Medulla oblongata (tissue), 1 donor: ENCODE measurements at regions not wholly inside any gene's neighbourhood (a gene's known extent, or its start where the extent isn't known, plus 50 kb on each side); places are given as distances from the start of the nearest gene placed in this dataset.

Experiments
- DNase-seq: peaks from one replicate; pipeline ENCODE4 v3.0.0-alpha.2; 2015; ENCODE audit errors: extremely low spot score

DNA sequence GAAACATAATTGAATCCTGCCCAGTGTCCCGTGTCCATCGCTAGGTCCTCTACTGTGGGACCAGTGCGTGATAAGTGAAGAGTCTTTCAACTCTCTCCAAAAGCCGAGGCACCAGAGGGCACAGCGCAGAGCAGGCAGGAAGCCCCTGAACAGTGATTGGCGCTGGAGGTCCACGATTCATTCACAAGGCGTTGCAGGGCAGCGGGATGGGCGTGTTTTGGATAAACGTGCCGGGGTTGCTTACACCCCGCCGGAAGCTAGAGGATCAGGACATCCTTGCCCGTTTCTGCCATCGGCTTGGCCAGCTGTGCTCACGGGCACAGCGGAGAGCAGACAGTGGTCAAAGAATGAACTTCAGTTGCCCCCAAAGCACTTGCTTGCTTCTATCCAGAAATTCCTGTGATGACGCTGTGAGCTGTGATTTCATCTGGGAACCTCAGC, 86.0 kb upstream of the PFKP start:
- DNase-seq = no peak

DNA sequence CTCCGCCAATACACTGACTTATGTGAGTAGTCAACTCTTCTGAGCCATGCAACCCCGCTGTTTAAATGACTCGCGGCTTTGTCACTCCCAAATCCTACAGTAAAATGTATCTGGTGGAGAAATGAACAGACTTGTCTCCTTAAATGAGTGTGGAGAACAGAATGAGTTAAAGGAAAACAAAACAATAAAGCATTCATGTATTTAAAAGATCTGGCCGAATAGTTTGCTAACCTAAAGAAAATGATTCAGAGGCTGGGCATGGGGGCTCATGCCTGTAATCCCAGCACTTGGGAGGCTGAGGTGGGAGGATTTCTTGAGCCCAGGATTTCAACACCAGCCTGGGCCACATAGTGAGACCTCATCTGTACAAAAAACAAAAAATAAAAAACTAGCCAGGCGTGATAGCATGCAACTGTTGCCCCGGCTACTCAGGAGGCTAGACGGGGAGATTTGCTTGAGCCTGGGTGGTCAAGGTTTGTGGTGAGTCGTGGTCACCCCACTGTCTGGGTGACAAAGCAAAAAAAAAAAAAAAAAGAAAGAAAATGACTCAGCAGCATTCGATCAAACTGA, 86.5 kb upstream of the PFKP start:
- DNase-seq = no peak

DNA sequence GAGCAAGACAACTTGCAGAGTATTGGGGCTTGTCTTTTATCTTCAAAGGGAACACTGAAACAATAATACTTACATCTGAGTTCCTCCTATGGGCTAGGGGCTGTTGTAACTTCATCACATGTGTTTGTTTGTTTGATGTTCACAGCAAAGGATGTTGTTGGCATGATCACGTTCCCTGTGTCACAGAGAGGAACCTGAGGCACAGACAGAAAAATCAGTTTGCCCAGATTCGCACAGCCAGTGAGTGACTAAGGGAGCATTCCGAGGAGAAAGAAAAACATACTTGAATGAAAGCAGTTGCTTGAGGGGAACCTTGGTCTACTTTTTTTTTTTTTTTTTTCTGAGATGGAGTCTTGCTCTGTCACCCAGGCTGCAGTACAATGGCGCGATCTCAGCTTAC, 87.2 kb upstream of the PFKP start:
- DNase-seq = peak; percentile 42

DNA sequence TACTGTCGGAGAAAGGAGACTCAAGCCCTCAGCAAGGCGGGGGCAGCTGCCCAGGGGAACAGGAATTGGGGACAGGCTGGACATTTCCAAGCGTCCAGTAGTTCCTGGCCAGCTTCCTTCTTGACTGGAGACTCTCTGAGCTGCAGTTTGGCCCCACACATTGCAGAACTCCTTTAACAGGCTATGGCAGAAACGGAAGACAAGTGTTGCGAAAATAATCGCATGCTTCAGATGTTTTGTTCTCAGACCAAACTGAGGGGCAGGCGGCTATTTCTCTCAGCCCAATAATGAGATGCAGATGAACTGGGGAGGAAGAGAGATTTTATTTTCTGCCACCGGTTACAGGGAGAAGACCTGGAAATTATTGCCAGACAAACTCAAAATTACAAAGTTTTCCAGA, 88.0 kb upstream of the PFKP start:
- DNase-seq = peak; percentile 82

DNA sequence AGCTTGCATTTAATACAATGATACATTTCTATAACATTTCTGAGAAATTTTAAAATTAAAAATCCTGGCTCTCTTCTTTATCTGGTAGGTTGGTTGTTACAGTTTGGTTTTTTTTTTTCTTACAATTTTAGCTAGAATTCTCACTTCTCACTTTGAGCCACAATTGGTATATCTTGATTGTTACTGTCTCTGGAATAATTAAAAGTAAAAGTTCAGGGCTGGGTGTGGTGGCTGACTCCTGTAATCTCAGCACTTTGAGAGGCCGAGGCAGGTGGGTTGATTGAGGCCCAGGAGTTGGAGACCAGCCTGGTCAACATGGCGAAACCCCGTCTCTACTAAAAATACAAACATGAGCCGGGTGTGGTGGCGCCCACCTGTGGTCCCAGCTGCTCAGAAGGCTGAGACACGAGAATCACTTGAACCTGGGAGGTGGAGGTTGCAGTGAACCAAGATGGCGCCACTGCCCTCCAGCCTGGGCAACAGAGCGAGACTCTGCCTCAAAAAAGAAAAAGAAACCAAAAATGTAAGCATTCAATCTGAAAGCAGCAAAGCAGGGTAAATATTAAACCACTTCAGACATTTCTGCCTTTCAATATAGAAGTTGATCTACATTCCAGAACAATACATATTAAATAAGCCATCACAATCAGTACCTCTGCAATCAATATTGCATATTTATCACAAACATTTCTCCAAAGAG, 88.6 kb upstream of the PFKP start:
- DNase-seq = no peak

DNA sequence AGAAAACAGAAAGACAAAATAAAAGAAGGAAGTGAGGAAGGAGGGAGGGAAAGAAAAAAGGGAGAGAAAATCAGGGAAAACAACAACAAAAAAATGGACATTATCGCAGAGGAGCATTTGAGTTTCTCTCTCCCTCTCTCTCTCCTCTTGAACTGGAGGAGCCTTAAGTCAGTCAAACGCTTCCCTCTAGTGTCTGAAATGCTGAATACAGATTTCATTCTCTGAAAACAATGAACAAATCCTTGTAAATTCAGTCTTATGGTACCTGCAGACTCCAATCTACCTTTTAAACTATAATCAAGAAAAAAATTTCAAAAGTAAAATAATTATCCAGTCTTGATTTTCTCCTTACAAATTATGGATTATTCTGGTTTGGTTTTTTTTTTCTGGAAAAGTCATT, 89.2 kb upstream of the PFKP start:
- DNase-seq = peak; percentile 78

DNA sequence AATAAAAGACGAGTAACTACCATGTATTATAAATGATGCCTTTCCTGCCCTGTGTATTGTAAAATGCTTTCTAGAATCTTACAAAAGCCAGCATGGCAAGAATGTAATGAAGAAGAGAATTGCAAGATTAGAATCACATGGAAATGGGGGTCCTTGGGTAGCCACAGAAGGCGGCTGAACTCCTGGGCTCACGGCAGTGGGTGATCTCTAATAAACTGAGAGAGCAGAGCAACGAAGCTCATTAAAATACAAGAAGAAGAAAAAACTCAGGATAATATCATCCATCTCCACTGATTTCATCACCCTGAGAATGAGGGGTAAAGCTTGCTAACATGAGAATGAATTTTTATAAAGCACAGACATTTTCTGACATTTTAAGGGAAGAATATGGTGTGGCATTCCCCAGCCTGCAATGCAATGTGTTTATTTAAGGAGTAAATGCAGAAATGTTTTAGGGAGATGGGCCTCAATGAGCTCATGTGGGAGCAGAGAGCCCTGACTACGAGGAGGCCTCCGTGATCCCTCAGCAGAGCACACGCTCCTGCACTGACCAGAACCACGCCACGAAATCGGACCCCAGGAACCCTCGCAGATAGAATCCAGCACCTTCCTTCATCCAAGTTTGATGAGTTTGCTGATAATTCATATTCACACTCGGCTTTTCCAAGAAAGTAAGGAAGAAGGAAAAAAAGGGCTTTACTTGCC, 92.7 kb upstream of the PFKP start:
- no peak for DNase-seq

DNA sequence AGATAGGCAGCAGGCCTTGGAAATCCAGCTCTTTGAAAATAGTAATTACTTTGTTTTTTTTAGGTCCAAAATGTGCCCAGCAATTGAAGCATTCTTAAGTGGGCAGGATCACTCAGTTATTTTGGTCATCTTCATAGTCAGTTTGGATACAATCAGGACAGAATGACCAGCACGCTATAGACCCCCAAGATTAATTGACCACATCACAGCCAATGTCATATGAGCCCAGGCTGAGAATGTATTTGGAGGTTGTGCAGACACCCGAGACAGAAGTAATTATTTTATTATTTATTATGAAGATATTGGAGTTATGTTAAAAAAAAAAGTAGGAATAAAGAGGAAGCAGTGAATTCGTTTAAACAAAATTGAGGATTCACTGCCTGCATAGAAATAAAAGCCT, 93.3 kb upstream of the PFKP start:
- DNase-seq = no peak

DNA sequence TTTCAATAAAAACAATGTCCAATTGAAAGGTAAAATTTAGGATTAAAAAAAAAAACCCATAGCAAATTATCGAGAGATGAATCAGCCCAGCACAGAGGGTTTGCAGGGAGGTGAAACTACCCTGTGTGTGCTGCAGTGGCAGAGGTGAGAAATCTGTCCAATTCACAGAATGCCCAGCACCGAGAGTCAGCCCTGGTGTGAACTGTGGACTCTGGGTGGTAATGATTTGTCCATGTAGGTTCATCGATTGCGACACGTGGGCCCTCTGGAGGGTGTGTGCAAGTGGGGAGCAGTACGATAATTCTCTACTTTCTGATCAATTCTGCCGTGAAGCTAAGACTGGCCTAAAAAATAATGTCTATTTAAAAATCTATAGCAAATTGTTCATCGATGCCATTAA, 94.5 kb upstream of the PFKP start:
- DNase-seq = no peak

DNA sequence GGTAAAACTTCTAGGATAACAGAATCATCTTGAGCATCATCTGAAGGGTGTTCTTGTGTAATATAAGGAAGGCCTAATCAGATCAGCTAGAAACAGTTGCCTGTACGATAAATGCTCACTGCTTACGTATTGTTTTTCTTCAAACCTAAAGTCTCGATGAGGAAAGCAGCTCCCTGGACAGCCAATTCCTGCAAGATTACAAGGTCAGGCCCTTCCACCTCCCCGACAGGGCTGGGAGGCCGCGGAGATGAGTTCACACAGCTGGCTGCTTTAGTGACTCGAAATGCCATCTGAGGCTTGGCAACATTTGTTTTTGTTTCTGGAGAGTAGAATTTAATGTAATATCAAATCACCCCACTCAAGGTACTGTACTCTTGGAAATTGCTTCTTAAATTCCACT, 95.1 kb upstream of the PFKP start:
- DNase-seq = no peak

DNA sequence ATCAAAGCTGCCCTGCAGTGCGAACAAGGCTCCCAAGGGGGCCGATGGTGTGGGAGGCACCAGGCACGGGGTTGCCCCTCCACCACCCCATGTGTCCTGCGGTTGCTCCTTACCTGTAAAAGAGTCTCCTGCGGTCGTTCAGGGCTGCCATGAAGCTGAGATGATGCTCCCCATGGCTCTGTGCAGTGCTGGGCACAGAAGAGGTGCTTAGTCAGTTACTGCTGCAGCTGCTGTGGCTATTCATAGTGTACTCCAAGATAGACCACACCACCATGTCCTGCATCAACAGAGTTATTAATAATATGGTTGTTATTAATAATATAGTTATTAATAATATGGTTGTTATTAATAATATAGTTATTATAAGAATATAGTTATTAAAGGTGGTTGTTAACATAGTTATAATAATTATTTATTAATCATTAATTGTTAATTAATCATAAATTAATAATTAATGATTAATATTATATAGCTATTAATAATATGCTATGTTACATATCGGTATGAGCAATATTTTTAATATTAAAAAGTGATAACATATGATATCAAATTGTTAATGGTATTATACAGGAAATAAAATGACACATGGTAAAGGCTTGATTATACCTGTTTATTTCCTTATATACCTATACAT, 97.0 kb upstream of the PFKP start:
- no peak for DNase-seq

DNA sequence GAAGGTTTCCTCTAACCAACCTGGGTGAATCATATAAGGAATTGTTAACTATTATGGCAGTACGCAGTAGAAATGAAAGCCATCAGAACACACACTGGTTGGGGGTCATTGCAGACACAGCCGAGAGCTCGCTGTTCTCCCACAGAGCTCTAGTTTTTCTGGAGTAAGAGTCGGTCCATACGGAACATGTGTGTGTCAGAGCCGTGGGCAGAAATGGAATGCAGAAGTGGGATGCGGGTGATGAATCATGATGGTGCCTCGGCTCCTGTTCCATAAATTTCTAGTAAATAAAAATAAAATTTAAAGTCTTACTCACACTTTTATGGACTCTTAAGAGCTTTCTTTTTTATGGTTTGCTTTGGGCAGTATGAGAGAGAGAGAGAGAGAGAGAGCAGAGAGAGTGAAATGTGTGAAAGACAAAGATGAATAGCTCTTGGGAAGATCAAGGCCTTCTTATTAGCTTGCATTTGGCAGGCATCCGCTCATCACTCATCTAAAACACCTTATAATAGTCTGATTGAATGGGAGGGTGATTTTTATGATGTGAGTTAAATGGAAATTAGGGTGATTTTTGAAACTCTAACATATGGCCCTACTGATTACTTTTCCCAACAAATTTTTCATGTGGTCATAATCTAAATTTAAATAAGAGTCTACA, 98.8 kb upstream of the PFKP start:
- no peak for DNase-seq

DNA sequence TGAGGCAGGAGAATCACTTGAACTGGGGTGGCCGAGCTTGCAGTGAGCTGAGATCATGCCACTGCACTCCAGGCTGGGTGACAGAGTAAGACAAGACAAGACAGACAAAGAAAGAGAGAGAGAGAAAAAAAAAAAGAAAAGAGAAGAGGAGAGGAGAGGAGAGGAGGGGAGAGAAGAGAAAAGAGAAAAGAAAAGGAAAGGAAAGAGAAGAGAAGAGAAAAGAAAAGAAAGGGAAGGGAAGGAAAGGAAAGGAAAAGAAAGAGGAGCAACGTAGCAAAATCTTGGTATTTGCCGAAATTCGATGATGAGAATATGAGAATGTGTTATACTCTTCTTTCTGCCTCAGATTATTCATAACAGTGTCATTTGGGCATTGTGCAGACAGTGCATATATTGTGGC, 101.2 kb upstream of the PFKP start:
- no peak for DNase-seq

DNA sequence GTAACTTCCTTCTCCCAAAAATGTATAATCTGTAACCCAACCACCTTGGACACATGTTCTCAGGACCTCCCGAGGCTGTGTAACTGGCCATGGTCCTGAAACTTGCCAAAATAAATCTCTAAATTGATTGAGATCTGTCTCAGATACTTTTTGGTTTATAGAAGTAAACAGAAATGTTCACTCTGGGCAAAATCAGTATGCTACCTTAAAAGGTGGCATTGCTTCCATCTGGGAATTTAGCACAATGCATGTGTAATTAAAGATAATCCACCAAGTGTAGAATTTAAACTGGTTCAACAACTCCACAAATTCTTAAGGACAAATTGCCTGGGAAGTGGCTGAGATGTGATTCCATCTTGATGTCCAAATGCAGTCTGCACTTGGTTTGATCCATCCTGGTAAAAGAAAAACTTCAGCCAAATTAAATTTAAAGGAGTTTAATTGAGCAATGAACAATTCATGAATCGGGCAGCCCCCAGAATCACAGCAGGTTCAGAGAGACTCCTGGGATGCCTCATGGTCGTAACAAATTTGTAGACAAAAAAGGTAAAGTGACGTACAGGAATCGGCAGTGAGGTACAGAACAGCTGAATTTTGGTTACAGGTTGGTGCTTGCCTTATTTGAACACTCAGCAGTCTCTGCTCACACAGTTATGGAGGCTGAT, 102.6 kb upstream of the PFKP start:
- DNase-seq = no peak

DNA sequence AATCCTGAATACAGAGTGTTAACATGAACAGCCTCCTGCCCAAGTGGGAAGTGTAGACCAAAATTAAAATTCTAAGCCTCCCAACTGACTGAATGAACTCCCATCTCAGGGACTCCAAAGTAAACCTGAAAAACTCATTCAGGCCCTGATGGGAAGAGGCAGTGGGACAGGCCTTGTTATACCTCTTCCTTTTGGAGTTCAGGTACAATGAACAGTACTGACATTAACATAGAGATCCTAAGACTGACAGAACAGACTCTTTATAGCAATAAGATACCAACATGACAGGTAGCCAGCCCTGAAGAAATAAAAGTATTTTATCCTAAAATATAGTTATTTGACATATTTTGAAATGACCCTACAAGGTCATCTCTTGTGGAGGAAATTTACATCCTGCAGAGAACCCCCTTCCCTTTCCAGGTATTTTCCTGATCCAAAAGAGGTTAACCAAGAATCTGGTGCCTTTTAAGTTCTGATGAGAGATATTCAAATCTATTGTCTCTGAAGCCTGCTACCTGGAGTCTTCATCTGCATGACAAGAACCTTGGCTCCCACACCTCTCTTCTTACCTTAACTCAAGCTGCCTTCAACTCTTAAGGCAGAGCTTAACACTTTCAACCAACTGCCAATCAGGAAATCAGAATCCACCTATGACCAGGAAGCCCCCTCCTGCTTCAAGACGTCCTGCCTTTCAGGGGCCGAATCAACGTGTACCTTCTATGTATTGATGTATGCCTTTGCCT, 103.3 kb upstream of the PFKP start:
- DNase-seq = no peak

DNA sequence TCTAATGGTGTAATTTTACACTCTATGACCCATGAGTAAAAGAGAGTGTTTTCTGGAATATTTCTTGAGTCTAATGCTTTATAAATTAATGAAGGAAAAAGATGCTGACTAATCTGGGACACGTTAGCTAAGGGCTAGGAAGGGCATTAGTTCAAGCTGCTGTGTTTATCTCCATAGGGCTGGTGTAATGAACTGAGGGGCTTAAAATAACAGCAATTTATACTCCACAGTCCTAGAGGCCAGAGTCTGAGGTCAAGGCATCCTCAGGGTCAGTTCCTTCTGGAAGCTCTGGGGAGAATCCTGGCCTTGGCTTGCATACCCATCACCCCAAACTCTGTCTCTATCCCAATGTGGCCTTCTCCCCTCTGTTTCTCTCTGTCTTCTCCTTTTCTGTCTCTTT, 105.2 kb upstream of the PFKP start:
- no peak for DNase-seq

DNA sequence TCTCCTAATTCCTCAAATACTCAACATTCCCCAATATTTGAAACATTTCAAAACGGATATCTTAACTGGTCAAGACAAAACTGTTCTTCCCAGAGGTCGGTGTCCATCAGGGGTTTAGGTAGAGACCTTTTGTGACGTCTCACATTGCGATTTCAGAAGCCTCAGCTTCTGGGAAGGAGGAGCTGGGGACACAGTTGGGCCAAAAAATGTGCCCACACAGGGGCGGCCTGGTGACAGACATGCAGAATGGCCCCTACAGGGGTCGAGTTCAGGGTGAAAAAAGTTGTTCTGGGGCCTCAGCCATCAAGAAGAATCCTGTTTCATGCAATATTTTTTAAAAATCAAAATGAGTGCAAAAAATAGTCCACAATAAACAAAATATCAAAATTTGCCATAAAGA, 108.7 kb upstream of the PFKP start:
- DNase-seq = no peak

DNA sequence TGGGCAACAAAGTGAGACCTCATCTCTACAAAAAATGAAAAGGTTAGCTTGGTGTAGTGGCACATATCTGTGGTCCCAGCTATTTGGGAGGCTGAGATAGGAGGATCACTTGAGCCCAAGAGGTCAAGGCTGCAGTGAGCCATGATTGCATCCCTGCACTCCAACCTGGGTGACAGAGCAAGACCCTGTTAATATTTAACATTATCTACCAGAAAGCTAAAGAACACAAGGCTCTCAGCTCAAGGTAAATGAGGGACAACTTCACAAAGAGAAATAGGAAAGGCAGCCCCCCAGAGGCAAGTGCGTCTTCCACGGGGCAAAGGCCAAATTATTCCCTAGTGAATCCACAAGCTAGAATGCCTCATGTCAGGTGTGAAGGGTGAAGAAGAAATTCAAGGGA, 109.6 kb upstream of the PFKP start:
- no peak for DNase-seq

DNA sequence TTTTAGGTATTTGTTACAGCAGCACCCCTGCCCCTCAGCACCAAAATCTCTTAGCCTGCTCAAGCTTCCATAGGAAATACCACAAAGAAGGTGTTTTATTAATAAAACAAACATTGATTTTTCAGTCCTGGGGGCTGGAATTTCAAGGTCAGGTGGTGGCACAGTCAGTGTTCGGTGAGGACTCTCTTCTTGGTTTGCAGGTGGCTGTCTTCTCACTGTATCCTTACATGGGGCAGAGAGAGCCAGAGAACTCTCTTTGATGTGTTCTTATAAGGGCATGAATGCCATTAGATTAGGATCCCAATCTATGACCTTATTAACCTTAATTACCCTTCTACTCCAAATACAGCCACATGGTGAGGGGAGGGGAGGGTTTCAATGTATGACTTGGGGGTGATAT, 112.3 kb upstream of the PFKP start:
- no peak for DNase-seq

DNA sequence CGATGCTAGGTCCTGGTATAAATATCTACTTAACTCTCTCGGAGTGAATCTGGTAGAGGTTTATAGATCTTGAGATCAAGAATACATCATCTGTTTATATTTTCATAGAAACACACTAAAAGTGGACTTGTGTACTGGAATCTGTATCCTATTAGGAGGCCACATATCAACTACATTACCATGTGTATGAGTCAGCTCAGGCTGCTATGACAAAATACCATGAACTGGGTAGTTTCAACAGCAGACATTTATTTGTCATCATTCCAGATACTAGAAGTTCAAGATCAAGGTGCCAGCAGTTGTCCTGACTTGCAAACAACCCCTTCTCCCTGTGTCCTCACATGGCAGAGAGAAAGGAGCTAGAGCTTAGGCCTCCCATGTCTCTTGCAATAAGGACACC, 113.9 kb upstream of the PFKP start:
- no peak for DNase-seq

DNA sequence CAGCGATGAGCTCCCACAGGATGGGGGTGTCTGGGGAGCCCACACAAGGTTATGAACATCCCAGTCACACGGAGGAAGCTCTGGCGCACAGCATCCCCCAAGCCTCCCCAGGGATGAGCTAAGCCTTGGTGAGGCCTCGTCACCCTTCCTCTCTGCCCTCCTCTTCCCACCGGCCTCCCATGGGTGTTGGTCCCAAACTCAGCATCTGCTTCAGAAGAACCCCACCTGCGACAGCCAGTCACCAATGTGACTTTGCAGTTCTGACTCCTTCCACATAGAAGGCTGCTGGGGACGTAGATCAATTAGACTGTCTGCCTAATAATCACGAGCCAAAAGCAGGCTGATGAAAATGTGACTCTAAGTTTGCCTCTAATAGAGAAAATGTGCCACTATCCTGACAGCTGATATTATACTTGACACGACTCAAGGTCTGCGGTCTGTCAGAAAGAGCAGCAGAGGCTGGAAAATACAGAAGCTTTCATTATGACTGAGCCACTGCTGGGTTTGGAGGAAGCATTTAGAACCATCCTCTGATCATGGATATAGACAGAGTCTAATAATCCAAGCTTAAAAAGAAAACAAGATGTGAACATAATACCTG, 116.0 kb upstream of the PFKP start:
- DNase-seq = no peak
